HG02840 (cell line): ENCODE measurements at regions not wholly inside any gene's neighbourhood (a gene's known extent, or its start where the extent isn't known, plus 50 kb on each side); places are given as distances from the start of the nearest gene placed in this dataset.

ENCODE experiments used
- ATAC-seq: cut with Tn5 transposase; IDR thresholded peaks from one replicate; pipeline ENCODE4 v1.9.1; 2021; ENCODE audit warnings: mild to moderate bottlenecking, moderate library complexity, moderate number of reproducible peaks; ENCODE audit not compliant: unreplicated experiment, low FRiP score

DNA sequence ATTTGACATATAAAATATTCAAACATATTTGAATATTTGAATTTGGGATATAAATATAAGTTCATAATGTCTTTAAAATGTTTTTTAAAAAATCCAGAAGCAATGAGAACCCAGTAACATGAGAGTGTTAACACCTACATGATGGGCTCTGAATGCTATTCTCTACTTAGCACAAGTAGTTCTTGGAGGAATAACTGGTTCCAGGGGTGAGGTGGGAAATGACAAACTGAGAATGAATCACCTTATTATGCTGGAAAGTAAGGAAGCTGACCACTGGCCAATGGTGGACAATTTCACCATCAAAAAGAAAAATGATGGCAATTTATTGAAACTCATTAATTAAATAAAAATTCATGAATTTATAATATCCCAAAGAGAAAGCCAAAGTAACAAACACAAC is 79.6 kb upstream of the NABP1 start:
- no peak for ATAC-seq

DNA sequence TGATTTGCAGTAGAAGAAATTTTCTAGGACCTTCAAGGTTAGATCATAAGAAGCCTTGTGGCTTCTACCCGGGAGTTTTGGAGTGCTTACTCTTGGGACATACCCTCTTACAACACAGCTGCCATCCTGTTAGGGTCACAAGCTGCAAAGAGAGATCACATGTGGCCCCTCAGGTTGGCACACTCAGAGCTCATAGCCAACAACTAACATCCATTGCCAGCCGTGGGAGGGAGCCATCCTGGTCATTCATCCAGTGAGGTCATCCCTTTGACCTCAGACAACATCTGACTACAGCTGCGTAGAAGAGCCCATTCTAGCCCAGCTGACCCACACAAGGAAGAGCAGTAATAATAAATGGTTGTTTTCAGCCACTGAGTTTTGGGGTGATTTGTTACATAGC is 76.9 kb upstream of the NABP1 start:
- ATAC-seq = no peak

DNA sequence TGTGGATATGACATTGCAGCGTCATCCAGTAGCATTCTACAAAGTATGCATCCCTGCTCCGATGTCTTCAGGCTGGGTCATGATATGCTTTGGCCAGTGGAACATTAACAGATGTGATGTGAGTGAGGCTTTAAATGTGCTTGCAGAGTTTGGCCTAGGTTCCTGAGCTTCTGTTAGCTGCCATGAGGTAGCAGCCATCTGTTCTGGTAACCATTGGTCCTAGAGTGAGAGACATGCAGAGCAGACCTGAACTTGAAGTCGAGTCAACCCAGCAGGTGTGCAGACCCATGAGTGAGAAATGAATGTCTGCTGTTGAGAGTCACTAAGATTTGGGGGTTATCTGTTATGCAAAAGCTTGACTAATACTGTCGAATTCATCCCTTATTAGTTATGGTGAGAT is 73.8 kb upstream of the NABP1 start:
- no peak for ATAC-seq

GRCh38 chr2:191607096-191607495 is 70.8 kb upstream of the NABP1 start:
- ATAC-seq = no peak

- ATAC-seq = no peak
Observed at GRCh38 chr2:191610756-191611155, 67.2 kb upstream of the NABP1 start.

- ATAC-seq = peak; percentile 84
Observed at GRCh38 chr2:191611614-191612013, 66.3 kb upstream of the NABP1 start.

DNA sequence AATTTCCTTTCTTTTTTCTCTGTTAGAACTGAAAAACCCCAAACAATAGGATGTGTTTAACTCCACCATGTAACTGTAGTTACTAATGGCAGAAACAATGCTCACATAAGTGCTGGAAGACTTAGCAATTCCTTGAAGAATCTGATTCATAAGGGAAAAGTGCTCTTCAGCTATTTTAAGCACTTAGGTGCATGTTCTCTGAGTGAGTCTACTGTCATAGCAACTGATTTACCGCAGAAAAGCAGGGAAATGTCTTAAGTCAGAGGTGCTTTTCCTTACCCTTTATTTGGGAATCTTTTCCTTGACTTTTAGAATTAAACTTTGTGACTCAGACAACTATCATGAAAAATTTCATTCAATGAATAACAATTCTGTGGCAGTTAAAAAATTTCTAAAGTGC is 65.4 kb upstream of the NABP1 start:
- no peak for ATAC-seq

DNA sequence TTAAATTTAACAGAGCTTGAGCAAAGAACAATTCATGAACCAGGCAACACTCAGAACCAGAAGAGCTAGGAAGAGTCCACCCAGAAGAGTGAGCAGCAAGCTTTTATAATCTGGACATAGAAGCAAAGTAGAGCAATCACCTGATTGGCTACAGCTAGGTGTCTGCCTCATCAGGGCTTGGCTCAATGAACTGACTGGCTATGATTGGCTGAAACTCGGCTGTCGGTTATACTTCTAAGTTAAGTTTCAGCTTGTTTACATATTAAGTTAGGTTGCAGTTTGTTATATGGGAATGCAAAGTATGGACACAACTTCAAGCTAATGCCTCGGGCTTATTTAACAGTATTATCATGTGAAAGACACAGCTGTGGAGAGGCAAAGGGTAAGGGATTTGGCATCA is 63.2 kb upstream of the NABP1 start:
- no peak for ATAC-seq

DNA sequence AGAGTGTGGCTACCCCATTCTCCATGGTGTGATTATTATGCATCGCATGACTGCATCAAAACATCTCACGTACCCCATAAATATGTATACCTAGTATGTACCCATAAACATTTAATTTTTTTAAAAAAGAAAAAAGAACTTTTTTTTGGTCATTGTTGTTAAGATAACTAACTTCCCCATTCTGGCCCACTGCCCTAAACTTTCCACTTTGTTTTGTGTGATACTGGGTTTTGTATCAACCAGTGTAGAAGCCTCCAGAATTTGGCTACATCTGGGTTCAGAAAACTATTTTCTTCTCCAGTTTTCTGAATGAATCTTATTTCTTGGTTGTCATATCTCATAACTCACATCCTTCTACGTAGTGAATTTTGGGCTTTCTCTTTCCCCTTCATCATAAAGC is 62.3 kb upstream of the NABP1 start:
- ATAC-seq = no peak

DNA sequence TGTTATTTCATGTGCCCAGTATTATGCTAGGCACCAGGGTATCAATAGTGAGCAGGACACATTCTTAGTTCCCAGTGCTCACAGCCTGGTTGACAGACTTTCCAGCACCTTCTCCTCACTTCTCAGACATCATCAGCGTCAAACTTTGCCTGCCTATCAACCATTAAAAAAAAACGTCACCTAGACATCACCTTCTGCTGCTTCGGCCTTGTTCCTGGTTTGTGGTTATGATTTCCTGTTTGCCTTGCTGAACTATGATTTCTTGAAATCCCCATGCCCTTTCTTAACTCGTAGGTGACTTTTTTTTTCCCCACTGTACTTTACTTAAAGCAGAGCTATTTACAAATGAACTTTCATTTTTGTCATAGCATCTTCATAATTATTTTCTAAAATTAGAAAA is 60.4 kb upstream of the NABP1 start:
- peak; percentile 89 for ATAC-seq

GRCh38 chr2:191618046-191618780 is 59.7 kb upstream of the NABP1 start:
- ATAC-seq = peak; percentile 10

DNA sequence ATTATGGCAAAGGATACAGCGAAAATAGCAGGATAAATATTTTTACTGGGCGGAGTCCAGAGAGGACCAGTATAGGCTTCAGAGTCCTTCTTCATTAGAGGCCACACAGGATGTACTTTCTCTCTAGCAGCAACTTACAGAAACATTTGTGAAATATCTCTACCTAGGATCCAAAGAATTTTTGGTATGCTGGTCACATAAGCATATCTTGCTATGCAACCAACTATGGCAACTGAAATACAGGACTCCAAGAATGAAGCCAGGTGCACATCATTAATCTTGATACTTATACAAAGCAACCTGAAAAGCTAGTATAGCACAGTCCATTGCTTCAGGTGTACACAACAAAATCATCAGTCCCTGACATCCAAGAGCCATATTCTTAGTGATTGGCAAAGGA is 59.1 kb upstream of the NABP1 start:
- no peak for ATAC-seq

GRCh38 chr2:191620144-191620543 is 57.8 kb upstream of the NABP1 start:
- ATAC-seq = no peak

DNA sequence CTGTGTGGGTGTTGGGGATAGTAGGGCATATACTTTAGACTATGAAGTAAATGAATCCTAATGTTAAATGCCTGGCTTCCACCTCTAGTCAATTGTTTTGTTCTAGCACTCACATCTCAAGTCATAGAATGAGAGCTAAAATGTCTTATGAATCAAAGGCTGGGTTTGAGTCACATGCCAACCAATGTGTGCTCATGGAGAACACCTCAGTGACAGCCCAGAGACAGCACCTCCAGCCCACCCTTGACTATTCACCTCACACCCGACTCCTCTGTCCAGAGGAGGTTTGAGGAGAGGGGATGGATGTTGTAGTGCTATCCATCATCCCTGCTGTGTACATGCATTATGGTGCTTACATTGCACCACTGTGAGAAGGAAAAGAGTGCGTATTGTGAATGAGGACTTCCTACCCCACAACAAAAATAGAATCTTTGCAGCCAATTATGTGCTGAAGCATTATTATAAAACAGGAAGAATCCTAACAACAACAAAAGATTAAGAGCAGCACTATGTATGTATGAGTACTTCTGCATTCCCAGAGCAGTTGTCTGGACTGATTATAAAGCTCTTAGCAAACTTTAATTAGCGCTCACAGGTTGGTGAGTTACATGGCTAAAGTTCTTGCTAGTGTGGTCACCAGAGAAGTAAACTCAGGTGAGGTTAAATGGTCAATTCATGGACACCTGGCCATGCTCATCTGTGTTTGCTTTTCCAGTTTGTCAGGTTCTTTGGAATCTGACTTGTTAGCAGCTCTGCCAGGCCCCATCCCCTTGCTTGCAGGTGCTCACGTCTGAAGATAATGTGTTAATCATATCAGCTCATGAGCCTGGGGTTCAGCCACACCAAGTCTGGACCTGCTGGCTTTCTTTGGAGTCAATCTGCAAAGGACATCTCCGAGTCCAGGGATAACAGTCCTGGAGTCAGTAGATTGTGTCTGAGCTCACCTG is 55.3 kb upstream of the NABP1 start:
- ATAC-seq = no peak

DNA sequence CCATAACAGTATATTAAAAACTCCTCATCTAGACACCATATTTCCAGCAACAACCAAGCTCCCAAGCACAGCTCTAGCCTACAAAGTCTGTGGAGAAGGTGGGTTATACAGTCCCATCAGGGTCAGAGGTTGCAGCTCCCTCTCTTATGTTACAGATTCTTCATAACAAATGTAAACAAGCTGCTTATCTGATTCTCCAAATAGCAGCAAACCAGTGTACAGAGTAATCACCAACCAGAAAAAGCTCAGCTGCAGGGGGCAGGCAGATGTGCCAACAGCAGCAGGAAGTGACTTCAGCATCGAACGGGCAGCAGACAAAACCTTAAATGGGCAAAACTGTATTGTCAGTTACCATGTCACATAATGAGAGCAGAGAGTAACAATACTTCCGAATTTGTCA is 52.9 kb upstream of the NABP1 start:
- ATAC-seq = no peak

- no peak for ATAC-seq
Observed at GRCh38 chr2:191625446-191625845, 52.5 kb upstream of the NABP1 start.

GRCh38 chr2:191626497-191627151 is 51.3 kb upstream of the NABP1 start:
- ATAC-seq = no peak

- no peak for ATAC-seq
Observed at GRCh38 chr2:191627518-191627917, 50.4 kb upstream of the NABP1 start.
